GM18520 (cell line): ENCODE measurements at regions not wholly inside any gene's neighbourhood (a gene's known extent, or its start where the extent isn't known, plus 50 kb on each side); places are given as distances from the start of the nearest gene placed in this dataset.
A peak's percentile ranks its signal among the peaks of the same experiment; 100 is the strongest.
"Not testable (repeated sequence)": the region's sequence is repeated elsewhere in the genome, so short reads cannot be mapped to it uniquely, and the experiment has no call there.

Experiments used
- ATAC-seq: cut with Tn5 transposase; IDR thresholded peaks from one replicate; pipeline ENCODE4 v1.9.1; 2021; ENCODE audit not compliant: unreplicated experiment

DNA sequence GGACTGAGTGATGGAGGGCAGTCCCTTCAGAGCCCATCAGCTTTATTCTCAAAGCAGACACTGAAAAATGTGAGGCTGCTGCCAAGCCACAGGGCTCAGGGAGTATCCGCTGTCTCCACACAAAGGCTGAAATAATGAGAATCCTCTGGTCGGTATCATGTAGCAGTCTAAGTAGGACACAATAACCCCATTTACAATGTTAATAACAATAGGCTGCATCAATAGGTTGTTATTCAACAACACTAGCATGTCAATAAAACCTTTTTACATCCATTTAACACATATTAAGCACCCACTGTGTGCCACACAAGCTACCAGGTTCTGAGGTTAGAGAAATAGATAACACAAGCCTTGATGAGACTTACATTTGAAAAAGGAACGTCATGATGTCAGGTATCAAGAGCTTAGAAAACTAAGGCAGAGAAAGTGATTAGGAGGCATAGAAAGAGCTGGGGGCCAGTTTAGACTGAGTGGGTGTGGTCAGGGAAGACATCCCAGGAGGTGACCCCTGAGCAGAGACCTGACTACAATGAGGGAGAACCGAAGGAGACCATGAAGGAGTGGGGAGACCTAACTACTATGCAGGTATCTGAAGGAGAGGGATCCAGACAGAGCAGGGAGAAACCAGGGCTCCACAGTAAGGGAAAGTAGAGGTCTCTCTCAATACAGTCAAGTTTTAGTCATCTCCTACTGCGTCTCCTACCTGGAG, 140.1 kb upstream of the GRIA1 start:
- no peak for ATAC-seq

DNA sequence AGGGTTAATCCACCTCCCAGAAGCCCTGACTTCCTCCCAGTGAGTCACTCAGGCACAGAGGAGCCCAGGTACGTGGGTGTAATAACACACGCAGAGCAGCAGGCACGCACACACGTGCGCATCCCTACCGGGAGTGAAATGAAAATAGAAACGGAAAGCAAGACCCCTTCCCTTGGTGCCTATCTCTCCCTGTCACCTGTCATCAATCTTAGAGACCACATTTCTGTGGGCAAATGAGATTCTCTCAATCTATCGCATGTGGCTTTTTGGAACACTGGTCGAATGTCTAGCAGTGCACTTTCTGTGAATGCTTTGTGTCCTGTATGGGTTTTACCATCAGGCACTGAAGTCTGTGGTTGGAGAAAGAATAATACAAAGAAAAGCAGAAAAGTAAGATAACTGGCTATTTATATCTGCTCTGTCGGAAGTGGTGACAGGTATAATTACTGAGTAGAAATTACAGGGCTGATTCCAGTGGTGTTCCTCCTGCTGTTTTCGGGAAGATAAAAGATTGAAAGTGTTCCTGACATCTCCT, 137.7 kb upstream of the GRIA1 start:
- ATAC-seq: peak; percentile 38

DNA sequence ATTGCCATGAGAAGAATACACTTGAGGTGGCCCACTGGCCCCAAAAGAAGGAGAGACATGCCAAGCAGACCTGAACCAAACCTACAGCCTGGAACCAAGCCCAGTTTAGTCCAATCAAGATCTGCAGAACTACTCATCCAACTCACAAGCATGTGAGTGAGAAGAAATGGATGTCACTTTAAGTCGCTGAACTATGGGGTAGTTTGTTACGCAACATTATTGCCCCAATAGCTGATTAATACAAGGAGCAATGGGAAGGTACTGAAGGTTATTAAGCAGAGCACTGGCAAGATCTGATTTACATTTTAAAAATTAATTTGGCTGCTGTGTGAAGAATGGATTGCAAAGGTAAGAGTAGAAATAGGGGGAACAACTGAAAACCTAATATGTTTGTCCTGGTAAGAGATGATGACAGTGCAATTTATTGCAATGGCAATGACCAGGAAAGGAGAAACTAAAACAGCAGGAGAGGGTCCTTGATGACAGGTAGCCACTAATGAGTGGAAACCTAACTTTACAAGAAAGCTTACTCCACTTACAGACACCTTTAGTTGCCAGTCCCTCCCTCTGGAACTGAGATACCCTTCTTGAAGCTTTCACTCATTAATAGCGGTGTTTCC, 132.9 kb upstream of the GRIA1 start:
- ATAC-seq: no peak

DNA sequence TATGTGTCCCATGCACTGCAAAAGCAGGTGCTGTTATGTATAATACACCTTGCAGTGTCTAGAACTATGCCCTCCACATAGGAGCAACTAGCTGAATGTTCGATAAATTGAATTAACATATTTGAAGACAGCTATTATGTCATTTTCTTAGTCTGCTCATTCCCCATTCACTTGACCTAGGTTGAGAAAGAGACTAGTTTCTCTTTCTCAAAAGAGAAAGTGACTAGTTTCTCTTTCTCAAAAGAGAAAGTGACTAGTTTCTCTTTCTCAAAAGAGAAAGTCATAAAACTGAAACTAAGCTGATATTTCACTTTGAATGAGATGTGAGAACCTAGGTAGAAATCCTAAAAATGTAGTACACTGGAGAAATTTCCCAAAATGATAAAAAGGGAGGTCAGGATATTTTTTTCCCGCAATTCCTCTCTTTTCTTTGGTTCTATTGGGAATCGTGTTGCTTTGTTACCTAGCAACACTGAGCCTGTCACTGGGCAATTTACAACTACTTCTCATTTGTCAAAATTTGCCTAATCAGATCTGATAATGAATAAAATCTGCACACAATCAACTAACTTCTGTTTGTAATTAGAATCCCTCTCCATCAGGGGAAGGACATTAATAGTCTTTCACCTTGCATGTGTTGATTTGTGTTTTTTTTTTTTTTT, 132.0 kb upstream of the GRIA1 start:
- peak; percentile 88 for ATAC-seq

DNA sequence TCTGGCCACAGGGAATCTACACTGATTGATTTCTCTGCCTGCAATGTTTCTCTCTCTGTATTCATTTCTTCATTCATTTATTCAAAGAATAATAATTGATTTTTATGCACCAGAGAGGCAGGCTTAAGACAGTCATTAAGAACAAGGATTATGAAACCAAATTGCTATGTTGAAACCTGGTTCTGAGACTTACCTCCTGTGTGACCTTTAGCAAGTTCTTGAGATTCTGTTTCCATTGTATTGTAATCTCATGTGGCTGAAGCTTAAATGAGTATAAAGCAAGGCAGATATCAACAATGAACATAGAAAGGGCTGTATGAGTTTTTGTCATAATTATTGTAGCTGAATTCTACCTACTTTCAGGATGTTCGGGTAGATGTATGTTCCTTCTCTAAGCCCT, 129.6 kb upstream of the GRIA1 start:
- no peak for ATAC-seq

DNA sequence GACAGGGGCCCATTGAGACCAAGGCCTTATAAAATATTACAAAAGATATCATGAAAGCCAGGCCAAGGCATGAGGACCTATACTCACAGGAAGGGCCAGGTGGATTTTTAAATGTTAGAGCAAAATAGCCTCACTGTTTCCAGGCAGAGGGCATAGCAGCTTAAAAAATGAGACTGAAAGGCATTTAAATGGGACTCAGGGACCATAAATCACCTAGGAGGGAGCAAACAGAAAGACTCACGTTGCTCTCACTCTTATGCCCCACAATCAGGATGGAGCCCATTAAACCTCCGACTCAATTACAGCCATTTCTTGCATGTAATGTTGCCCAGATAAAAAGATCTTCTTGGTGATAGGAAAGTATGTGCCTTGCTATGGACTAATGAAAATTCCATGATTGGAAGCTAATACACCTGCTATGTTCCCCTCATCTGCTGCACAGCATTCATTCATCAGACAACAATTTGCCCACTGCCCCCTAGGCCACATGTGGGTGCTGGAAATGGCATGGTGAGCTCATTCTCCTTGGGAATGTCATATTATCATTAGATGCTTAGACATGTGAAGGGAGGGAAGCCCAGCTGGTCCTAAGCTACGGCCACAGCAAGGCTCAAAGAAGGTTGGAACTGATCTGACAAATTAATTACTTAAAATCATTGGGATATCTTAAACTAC, 128.6 kb upstream of the GRIA1 start:
- ATAC-seq: no peak

DNA sequence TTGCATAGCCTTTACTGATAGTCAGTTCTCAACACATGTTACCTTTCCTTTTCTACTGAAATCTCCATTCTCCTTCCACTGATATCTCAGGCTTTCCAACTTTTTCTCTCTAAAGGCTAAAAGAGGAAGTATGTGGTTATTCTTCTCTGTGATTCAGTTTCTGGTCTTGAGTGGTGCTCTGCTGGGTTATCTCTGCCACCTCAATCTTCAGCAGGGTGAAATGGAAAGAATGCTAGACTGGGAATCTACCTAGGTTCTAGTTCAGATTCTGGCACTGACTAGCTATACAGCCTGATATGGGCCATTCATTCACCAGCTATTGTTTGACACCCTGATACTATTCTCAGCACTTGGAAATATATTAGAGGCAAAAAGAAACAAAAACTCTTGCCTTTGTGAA, 124.9 kb upstream of the GRIA1 start:
- ATAC-seq: no peak

DNA sequence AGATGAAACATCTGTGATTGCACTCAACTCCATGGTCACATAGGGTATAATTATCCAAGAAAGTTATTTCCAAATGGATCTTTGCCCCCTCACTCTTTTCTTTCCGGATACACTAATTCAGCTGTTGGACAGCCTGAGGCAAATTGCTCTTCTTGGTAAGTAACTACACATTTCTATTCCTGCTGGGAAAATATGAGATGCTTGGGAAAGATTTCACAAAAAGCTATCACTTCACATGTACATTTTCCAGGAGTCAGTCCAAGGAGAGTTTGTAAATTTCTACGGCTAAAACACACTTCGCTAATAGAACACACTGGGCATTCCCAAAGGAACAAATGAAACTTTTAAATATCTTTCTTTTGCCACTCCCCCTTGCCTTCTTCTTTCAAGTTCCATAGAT, 123.0 kb upstream of the GRIA1 start:
- no peak for ATAC-seq

DNA sequence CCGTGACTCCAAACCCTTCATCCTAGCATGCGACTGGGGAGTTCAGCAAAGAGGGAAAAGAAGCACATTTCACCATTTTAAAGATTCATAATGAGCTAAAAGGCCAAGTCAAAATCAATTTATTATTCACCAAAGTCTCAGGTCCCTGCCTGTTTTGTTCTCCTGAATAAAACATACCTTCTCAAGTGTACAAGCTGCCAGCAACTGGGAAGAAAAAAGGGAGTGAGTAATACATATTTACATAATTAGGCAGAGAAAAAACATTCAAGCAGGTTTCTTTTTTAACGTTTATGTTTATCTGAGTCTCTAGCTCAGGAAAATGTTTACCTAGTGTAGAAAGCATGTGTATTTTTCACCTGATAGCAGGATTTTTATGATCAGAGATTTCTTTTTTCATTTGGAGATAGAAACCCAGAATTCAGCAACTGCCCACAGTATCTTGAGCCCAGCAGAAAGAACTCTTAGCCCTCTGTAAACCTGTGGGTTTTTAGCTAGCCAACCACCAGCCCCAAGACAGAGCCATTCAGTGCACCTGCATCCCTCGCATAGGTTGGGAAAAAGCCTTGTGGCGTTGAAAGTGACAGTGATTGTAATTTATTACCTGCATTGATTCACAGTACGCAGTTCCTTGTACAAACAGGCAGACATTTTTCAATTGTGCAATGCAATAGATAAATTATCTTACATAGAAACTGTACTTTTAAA, 117.9 kb upstream of the GRIA1 start:
- no peak for ATAC-seq

DNA sequence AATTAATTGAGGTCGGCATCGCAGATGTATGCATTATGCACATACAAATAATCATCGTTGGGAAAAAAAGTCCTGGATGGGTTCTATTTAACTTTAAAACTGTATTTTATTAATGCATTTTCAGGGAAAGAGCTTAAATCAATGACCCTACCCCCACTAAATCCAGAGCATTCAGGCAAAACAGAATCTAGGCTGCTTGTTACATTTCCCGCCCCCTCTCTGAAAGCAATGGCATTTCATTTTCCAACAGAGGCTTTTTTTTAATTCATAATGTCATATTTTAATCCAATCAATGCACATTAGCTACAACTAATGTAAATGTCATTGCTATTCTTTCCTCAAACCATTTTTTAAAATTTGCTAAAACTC, 117.4 kb upstream of the GRIA1 start:
- ATAC-seq: no peak

DNA sequence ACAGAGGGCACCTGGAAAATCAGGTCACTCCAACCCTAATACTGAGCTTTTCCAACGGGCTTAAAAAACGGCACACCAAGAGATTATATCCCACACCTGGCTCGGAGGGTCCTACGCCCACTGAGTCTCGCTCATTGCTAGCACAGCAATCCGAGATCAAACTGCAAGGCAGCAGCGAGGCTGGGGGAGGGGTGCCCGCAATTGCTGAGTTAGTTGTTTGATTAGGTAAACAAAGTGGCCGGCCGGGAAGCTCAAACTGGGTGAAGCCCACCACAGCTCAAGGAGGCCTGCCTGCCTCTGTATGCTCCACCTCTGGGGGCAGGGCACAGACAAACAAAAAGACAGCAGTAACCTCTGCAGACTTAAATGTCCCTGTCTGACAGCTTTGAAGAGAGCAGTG, 108.8 kb upstream of the GRIA1 start:
- ATAC-seq: not testable (repeated sequence)

DNA sequence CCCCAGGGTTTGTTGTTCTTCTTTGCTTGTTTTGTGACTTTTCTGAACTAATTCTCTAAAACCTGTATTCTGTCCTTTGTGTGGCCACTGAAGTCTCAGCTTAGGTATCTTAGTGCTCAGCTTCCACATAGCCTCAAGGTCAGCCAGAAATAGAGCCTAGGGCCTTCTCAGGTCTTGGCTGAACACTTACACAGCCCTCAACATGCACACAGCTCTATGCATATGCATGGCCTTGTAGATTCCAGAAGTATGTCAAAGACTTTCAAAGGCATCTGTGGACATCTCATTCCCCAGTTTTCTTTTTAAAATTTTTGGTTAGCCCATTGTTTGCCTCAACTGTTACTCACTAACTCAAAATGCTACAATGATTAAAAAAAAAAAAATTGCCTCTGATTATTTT, 99.9 kb upstream of the GRIA1 start:
- ATAC-seq: no peak

DNA sequence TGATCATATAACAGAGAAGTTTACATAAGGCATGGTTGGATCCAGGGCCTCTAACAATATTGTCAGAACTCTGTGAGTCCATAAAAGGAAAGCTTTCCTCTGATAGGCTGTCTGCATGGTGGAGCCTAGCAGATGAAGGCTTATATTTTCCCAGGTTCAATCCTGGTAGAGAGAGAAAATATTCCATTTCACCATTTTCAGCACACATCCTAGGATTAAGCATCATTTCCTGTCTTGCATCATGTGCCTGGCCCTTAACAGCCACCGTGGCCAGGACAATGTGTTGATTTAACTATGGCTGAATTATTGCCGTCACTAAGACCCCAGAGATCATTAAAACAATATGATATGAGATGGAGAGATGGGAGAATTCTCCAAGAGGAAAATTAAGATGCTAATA, 90.9 kb upstream of the GRIA1 start:
- ATAC-seq: no peak

DNA sequence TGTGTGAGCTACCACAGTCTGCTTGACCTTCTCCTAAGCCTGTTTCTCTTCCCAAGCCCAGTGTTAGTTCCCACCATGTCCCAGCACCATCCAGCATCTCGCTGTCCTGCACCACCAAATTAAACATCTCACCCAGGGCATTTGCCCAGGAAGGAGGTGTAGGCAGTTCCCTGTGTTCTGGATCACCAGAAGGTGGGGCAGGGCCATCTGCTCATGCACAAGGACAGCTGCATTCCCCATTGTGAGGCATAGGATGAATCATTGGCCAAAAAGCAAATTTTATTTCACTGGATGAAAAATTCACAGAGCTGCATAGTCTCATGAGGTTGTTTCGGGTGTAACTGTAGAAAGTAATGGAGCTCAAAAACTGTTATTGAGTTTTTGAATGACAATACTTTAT, 89.5 kb upstream of the GRIA1 start:
- no peak for ATAC-seq

DNA sequence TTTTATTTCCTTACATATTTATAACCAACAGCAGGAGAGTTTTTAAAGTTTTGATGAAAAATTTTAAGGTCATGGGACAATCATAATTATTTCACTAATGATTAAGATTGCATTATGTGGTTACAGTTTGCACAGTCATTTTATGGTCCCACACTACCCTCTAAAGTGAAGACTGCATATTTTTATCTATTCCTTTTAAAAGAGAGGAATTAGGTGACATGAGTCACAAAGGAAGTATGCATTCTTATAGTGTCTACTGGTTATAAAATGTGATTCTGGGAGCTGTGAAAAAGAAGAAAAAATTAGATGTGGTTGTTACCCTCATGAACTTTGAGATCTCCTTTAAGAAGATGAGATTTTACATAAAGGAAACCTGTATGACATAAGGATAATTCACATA, 87.9 kb upstream of the GRIA1 start:
- no peak for ATAC-seq

DNA sequence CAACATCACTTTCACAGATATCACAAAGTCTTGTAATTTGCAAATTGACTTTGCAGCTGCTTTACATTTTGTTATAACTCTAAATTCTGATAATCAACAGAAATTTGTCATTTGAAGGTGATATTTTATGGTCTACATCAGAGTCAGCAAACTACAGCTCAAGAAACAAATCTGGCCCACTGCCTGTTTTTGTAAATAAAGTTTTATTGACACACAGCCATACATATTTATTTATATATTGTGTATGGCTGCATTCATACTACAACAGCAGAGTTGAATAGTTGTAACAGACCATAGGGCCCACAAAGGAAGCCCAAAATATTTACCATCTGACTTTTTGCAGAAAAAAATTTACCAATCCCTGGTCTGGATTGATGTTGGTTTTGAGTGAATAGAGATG, 87.0 kb upstream of the GRIA1 start:
- no peak for ATAC-seq

DNA sequence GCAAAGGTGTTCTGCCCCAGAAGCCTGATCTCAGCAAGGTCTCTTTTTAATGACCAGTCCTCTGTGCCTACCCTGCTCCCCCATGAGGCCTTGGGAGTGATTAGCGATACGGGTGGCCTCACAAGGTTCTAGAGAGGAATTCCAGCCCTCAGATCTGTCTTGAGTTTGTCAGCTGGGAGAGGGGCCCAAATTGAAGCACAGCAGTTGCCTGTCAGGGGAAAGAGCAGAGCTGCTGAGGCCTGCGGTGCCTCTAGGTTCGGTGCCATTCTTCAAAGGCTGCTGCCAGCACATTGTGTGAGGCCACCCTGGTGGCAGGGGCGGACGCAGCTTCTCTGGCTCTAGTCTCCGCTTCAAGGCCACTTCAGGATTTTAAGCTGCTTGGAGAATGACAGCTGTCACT, 85.7 kb upstream of the GRIA1 start:
- no peak for ATAC-seq

DNA sequence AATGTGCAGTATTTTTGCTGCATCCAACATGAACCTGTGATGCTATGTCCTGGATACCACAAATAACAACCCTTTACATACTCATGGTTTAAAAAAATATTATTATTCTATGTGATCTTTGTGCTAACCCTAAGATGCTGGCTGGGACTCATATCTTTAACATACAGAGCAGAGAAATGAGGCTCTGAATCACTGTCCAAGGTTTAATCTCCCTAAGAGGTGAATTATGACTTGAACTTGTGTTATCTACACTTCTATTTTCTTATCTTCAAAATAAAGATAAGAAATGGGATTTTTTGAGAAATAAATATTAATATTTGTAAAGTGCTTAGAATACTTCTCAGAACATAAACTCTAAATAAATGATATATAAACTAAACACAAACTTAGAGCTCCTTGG, 68.8 kb upstream of the GRIA1 start:
- no peak for ATAC-seq

DNA sequence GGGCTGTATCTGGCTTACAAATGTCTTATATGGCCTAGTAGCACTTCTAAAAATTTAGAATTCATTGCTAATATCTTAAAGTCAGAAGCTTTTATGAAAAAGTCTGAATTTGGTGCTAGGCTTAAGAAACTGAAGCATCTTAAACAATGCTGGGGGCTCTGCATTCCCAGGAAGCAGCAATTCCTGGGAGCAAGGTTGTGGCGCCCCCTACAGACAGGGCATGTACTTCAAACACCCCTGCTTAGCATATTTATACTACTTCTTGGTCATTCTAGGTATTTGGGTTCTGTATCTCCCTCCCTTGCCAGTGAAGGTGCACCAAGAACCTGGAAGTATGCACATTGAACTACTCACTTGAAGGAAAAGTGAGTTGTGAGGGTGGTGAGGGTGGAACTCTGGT, 64.6 kb upstream of the GRIA1 start:
- no peak for ATAC-seq

DNA sequence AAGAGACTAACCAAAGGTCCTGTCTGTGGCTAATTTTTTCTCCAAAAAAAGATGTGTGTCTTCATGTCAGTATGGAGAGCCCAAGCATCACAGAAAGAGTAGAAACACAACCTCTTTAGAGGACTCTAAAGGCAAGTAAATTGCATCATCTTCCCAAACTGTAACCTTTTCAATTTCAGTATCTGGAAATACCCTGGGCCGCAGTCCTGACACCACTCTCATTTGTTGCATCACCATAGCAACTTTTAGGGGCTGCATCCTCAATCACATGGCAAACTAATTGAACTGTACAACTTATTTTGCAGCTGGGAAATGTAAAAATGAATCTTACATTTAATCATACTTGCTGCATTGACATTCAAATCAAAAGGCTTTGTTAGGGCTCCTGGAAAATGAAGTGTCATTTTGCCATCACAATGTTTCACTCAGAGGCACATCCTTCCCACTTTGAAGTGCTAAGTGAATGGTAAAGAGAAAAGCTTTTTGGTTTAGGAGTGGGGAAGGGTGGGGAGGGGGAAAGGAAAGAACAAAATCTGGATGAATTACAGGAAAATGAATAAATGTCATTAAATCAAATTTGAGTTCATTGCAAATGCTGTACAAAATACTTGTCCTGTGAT, 60.6 kb upstream of the GRIA1 start:
- ATAC-seq: no peak

DNA sequence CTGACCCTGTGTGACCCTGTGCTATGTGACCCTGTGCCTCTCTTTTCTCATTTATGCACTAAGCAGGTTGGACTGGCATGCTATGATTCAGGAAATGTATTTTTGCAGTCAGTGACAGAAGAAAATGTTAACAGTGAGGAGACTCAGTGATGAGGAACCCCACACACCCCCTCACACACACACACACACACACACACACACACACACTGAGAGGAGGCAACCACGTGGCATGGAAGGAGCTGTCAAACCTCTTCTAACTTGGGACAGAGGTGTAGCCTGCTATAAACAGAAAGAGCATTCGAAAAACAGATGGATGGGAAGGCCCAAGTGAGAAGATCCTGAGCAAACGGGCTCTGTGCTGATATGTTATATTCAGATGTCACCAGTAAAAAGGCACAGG, 57.9 kb upstream of the GRIA1 start:
- no peak for ATAC-seq
